GM19238 (cell line): ENCODE measurements at regions not wholly inside any gene's neighbourhood (a gene's known extent, or its start where the extent isn't known, plus 50 kb on each side); places are given as distances from the start of the nearest gene placed in this dataset.
"Not testable (repeated sequence)": the region's sequence is repeated elsewhere in the genome, so short reads cannot be mapped to it uniquely, and the experiment has no call there.

Experiments
- DNase-seq: peaks from one replicate; pipeline ENCODE4 v3.0.0; 2011; ENCODE audit warnings: low spot score; ENCODE audit not compliant: insufficient read length

- DNase-seq, result no peak
Observed at GRCh38 chr4:181018472-181018871, 1224.7 kb upstream of the TENM3 start.

GRCh38 chr4:181018913-181019312 lies 1224.3 kb upstream of the TENM3 start:
- DNase-seq, result no peak

GRCh38 chr4:181020456-181020855 lies 1222.7 kb upstream of the TENM3 start:
- DNase-seq, result no peak

DNA sequence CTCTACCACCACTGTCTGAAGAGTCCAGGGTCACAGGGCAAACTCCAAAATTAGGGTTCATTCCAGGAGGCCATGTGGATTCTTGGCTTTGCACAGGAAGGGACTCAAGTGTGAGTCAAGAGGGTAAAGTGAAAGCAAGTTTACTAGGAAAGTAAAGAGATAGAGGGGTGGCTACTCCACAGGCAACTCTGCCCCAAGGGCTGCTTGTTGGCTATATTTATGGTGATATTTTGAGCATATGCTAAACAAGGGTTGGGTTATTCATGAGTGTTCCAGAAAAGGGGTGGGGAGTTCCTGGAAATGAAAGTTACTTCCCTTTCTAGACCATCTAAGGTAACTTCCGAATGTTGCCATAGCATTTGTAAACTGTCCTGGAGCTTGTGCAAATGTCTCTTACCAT lies 1222.0 kb upstream of the TENM3 start:
- no peak for DNase-seq

GRCh38 chr4:181030135-181030921 lies 1212.9 kb upstream of the TENM3 start:
- not testable (repeated sequence) for DNase-seq

DNA sequence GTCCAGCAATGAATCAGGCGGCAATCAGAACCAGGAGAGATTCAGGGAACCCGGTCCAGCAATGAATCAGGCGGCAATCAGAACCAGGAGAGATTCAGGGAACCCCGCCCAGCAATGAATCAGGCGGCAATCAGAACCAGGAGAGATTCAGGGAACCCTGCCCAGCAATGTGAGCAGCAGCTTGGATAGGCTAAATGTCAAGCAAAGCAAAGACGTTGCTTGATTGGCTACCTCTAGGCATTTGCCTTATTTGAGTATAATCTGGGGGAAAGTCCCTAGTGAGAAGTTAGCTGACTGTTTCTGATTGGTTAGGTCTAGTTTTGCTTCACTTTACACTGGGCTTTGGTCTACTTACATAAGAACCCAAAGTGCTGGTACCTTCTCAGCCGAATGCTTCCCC lies 1212.2 kb upstream of the TENM3 start:
- DNase-seq, result no peak

GRCh38 chr4:181043486-181043885 lies 1199.7 kb upstream of the TENM3 start:
- no peak for DNase-seq

DNA sequence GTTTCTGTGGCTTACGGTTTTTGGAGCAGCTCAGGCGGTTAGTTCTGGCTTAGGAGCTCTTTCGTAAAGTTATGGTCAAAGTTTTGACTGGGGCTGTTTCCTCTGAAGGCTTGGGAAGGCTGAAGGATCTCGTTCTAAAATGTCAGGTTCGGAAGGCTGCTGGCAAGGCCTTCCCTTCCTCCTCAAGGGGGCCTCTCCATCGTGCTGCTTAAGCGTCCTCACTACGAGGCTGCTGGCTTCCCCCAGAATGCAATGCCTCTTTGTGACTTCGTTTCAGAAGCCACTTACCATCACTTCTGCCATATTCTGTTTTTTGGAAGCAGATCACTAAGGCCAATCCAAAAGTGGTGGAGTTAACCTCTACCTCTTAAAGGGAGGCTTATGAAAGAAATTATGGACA lies 1196.4 kb upstream of the TENM3 start:
- DNase-seq, result no peak

- DNase-seq, result no peak
Observed at GRCh38 chr4:181051931-181052330, 1191.3 kb upstream of the TENM3 start.

DNA sequence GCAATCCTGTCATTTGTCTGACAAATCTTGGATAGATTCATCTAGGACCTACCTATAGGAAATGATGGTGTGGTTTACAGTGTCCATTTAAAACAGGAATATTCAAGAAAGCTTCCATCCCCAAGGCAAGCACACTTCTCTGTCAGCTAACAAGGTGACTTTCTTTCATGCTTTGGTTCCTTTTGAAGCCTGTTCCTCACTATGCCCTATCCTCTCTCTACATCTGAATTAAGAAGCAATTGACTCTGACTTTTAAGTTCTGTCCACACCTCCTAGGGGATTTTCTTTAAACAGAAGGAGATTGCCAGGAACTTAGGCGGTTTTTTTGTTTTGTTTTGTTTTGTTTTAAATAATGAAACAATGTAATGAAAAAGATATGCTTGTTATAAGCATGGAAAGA lies 1181.4 kb upstream of the TENM3 start:
- DNase-seq, result no peak

- DNase-seq, result no peak
Observed at GRCh38 chr4:181063212-181063611, 1180.0 kb upstream of the TENM3 start.

DNA sequence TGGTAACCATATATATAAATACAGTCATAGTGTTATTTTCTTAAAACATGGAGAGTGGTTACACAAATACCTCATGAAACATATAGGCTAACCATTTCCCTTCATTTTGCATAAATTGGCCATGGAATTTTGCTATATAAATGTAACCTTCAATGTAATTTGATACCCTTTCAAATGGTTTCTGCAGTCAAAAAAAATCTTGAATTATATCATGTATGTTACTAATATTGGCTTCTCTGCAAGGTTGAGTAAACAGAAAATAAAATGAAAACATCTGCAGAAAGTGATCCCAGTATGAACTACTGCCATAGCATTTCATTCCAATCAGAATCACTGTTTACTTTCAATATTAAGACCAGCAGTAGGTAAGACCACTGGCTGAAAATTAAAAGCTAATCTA lies 1165.9 kb upstream of the TENM3 start:
- DNase-seq, result no peak

DNA sequence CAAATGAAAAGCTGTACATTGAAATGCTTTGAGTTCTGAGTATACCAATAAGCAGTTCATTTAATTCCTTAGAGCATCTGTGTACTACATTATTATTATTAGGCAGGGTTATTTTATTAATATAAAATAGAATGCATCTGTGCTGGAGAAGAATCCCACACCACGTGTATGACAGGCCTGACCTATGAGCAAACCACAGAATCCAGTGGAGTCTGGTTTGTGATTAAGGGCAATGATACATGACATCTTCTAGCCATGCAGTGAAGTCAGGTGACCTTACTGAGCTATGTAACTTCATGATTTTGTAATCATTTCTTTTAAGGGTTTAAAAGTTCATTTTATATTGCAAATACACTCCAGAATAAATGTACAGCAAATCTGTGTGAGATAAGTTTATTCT lies 1165.0 kb upstream of the TENM3 start:
- DNase-seq, result no peak

DNA sequence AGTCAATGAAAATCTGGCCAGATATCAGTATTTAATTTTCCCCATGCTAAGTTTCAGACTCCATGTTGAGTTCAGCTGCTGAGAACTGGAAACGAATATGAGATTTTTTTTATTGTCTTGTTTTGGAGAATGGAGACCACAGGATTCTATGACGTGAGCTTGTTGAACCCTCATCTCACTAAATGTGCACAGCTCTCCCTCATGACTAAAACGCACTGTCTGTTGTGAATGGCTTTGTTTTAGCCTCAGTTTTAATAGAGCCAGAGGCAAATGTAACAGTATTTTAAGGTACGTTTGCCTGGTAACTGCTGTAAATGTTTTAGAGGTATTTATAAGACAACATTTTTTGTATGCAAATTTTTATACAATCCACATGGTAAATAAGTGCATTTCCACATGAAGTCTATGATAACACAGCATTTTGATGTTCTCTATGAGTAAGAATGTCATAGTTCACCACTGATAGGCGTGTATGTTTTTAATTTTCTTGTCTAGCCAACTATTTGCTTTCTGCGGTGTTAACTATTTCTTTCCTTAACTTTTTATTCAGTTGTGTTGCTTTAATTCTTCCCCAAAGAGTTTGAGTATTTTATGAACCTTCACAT lies 1159.3 kb upstream of the TENM3 start:
- DNase-seq, result no peak

- no peak for DNase-seq
Observed at GRCh38 chr4:181085557-181085956, 1157.6 kb upstream of the TENM3 start.

GRCh38 chr4:181105487-181105886 lies 1137.7 kb upstream of the TENM3 start:
- no peak for DNase-seq

DNA sequence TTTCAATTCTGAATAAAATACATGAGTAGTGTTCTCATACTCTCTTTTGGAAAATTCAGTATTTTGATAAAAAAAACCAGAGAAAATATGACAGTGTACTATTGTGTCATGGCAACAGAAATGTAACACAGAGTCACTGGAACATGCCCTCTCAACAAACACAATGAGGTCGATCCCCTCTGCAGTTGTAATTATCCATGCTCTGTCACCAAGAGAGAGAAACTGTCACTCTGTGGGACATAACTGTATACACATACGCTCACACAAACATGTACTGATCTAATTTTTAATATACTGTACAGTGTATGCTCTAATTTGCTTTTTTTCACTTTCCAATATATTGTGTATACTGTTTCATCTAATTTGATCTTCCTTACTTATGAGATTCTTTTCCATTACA lies 1136.8 kb upstream of the TENM3 start:
- no peak for DNase-seq

DNA sequence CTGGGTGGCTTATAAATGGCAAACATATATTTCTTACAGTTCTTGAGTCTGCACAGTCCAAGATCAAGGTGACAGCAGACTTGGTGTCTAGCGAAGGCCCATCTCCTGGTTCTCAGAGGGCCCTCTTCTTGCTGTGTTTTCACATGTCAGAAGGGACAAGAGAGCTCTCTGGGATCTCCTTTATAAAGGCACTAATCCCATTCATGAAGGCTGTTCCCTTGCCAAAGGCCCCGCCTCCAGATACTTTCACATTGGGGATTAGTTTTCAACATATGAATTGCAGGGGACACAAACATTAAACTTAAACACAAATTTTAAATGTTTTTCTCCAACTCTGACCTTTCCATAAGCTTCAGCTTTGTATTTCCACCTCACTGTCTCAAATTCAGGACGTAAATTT lies 1135.0 kb upstream of the TENM3 start:
- no peak for DNase-seq

- DNase-seq, result no peak
Observed at GRCh38 chr4:181119186-181119585, 1124.0 kb upstream of the TENM3 start.

GRCh38 chr4:181121733-181122132 lies 1121.5 kb upstream of the TENM3 start:
- DNase-seq, result no peak

DNA sequence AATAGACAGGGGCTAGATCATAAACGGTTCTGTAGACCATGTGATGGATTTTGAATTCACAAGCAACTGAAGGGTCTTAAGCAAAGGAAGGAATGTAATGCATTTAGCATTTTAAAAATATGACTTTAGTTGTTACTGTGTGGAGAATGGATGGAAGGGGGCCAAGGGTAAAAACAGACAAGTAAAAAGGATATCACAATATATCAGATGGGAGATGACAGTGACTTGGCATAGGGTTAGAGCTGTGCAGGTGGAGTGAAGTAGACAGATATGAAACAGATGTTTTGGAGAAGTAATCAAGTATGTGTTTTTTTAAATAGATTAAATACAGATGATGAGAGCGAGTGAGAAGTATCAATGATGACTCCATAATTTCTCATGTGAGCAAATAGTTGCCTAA lies 1116.0 kb upstream of the TENM3 start:
- no peak for DNase-seq

GRCh38 chr4:181130317-181130716 lies 1112.9 kb upstream of the TENM3 start:
- DNase-seq, result not testable (repeated sequence)

GRCh38 chr4:181137351-181137750 lies 1105.9 kb upstream of the TENM3 start:
- DNase-seq, result no peak
